HEK293T (cell line): ENCODE measurements at regions not wholly inside any gene's neighbourhood (a gene's known extent, or its start where the extent isn't known, plus 50 kb on each side); places are given as distances from the start of the nearest gene placed in this dataset.

ENCODE experiments used
- BHLHE40 ChIP-seq: fragments of 450-650 bp; IDR thresholded peaks from 2 replicates; pipeline ENCODE4 v1.6.1; 2016; ENCODE audit warnings: mild to moderate bottlenecking, moderate library complexity, borderline replicate concordance
- CTBP1 ChIP-seq: fragments of 450-650 bp; IDR thresholded peaks from 2 replicates; pipeline ENCODE4 v1.6.1; 2016; ENCODE audit warnings: borderline replicate concordance
- ELF4 ChIP-seq: fragments of 450-650 bp; IDR thresholded peaks from 2 replicates; pipeline ENCODE4 v1.6.1; 2017; ENCODE audit warnings: antibody characterized with exemption
- FOXA1 ChIP-seq: fragments of 450-650 bp; IDR thresholded peaks from 2 replicates; pipeline ENCODE4 v1.6.1; 2016; ENCODE audit warnings: mild to moderate bottlenecking
- FOXM1 ChIP-seq: fragments of 450-650 bp; IDR thresholded peaks from 2 replicates; pipeline ENCODE4 v1.6.1; 2017; ENCODE audit warnings: mild to moderate bottlenecking, borderline replicate concordance
- HDGF ChIP-seq: fragments of 450-650 bp; IDR thresholded peaks from 2 replicates; pipeline ENCODE4 v1.6.1; 2017; ENCODE audit warnings: antibody characterized with exemption, borderline replicate concordance
- LEF1 ChIP-seq: fragments of 450-650 bp; IDR thresholded peaks from 2 replicates; pipeline ENCODE4 v1.6.1; 2017; ENCODE audit warnings: mild to moderate bottlenecking, borderline replicate concordance
- NFRKB ChIP-seq: fragments of 450-650 bp; IDR thresholded peaks from 2 replicates; pipeline ENCODE4 v1.6.1; 2016; ENCODE audit warnings: mild to moderate bottlenecking, moderate library complexity
- SP1 ChIP-seq: fragments of 450-650 bp; IDR thresholded peaks from 2 replicates; pipeline ENCODE4 v1.6.1; 2017
- TARDBP ChIP-seq: fragments of 450-650 bp; IDR thresholded peaks from 2 replicates; pipeline ENCODE4 v1.6.1; 2016
- ZNF384 ChIP-seq: fragments of 450-650 bp; IDR thresholded peaks from 2 replicates; pipeline ENCODE4 v1.6.1; 2016

GRCh38 chr2:30358351-30358750, 88.7 kb upstream of the LCLAT1 start:
- TF ChIP-seq BHLHE40 (no peak), FOXA1 (no peak), SP1 (no peak), ELF4 (no peak), CTBP1 (no peak), HDGF (no peak), TARDBP (no peak), NFRKB (no peak), FOXM1 (no peak), ZNF384 (no peak), LEF1 (no peak)
